GM12878 (cell line): ENCODE measurements at regions not wholly inside any gene's neighbourhood (a gene's known extent, or its start where the extent isn't known, plus 50 kb on each side); places are given as distances from the start of the nearest gene placed in this dataset.

ENCODE experiments used
- ATAC-seq: fragments of 200-7000 bp; cut with Tn5 transposase; 3 replicates; pipeline ENCODE4 v1.9.1; 2020; ENCODE audit warnings: mild to moderate bottlenecking, moderate library complexity
- BruUV-seq: library from RNA; stranded (reverse); fragments of 400-500 nt; replicated peaks from 2 replicates; lab custom pipeline; 2021; lab: Mats Ljungman, UMichigan
- CTCF ChIA-PET: fragments of 300-600 bp; sonication (Branson Sonifier 250); formaldehyde crosslinking; extraction: SDS; loops from one replicate; lab custom pipeline; 2021; ENCODE audit warnings: inconsistent platforms; lab: Yijun Ruan, JAX
- POLR2A ChIA-PET: fragments of 350-600 bp; formaldehyde crosslinking; extraction: SDS; loops from one replicate; lab custom pipeline; 2021; ENCODE audit warnings: inconsistent platforms; lab: Charles Lee
- RAD21 ChIA-PET: fragments of 300-600 bp; sonication (Branson Sonifier 250); formaldehyde crosslinking; loops from one replicate; lab custom pipeline; 2023; ENCODE audit warnings: antibody characterized with exemption; ENCODE audit not compliant: unreplicated experiment; lab: Charles Lee
- SMC1A ChIA-PET: fragments of 300-600 bp; sonication (Branson Sonifier 250); formaldehyde crosslinking; loops from one replicate; lab custom pipeline; 2023; ENCODE audit not compliant: unreplicated experiment, uncharacterized antibody; lab: Charles Lee
- DNase-seq: peaks from one replicate; pipeline ENCODE4 v3.0.0-alpha.2; 2011; ENCODE audit warnings: low read depth, low spot score
- FAIRE-seq: peaks from 3 replicates; lab custom pipeline; 2011; peaks lifted over from hg19 to GRCh38; lab: Jason Lieb, UNC
- H2AFZ ChIP-seq: 2 replicates; pipeline ENCODE4 v1.6.0; 2011; ENCODE audit warnings: low read depth, low read length, control low read depth; ENCODE audit not compliant: control insufficient read depth
- H3K27ac ChIP-seq: 2 replicates; pipeline ENCODE4 v1.5.1; 2011; ENCODE audit warnings: control low read depth; ENCODE audit not compliant: control insufficient read depth, insufficient read depth
- H3K27me3 ChIP-seq, 2 experiments: replicated peaks in 1 of 2; 2 replicates each; pipeline versions ENCODE4 v1.6.0 to v1.6.1; 2011; ENCODE audit warnings: low read length in 1 of 2; ENCODE audit not compliant: control insufficient read depth in 2 of 2, insufficient read depth in 2 of 2
- H3K36me3 ChIP-seq, 2 experiments: 2 replicates each; pipeline ENCODE4 v1.5.1; 2011; ENCODE audit warnings: low read length in 1 of 2; ENCODE audit not compliant: control insufficient read depth in 2 of 2, insufficient read depth in 2 of 2
- H3K4me1 ChIP-seq: 2 replicates; pipeline ENCODE4 v1.6.1; 2011; ENCODE audit warnings: mild to moderate bottlenecking, low read length, moderate library complexity, mixed read lengths; ENCODE audit not compliant: control insufficient read depth, insufficient read depth
- H3K4me2 ChIP-seq: 2 replicates; pipeline ENCODE4 v1.6.0; 2011; ENCODE audit warnings: control low read depth; ENCODE audit not compliant: control insufficient read depth, insufficient read depth
- H3K4me3 ChIP-seq: fragments of 200-600 bp; sonication (generic); 2 replicates; pipeline ENCODE4 v1.5.1; 2016
- H3K79me2 ChIP-seq: 2 replicates; pipeline ENCODE4 v1.6.0; 2011; ENCODE audit warnings: low read length; ENCODE audit not compliant: control insufficient read depth, insufficient read depth
- H3K9ac ChIP-seq: 2 replicates; pipeline ENCODE4 v1.8.0; 2011; ENCODE audit warnings: low read length, control low read depth, mixed read lengths; ENCODE audit not compliant: control insufficient read depth, insufficient read depth
- H3K9me3 ChIP-seq: replicated peaks from 3 replicates; pipeline ENCODE4 v1.5.1; 2011; ENCODE audit warnings: mild to moderate bottlenecking, low read length; ENCODE audit not compliant: control insufficient read depth, insufficient read depth
- H4K20me1 ChIP-seq: 2 replicates; pipeline ENCODE4 v1.6.0; 2011; ENCODE audit not compliant: control insufficient read depth, insufficient read depth
- CUX1 ChIP-seq: IDR thresholded peaks from 2 replicates; pipeline ENCODE4 v1.6.1; 2012; ENCODE audit warnings: improper control_type of control experiment, low read depth, low read length; ENCODE audit not compliant: insufficient replicate concordance
- PAX5 ChIP-seq: IDR thresholded peaks from 2 replicates; pipeline ENCODE4 v1.6.1; 2011; ENCODE audit warnings: low read depth, low read length, borderline replicate concordance
- SKIL ChIP-seq: fragments of 450-650 bp; IDR thresholded peaks from 2 replicates; pipeline ENCODE4 v1.6.1; 2017; ENCODE audit warnings: mild to moderate bottlenecking, low read depth, inconsistent platforms; ENCODE audit not compliant: poor library complexity, severe bottlenecking
- SMAD5 ChIP-seq: IDR thresholded peaks from 2 replicates; pipeline ENCODE4 v1.6.1; 2016; ENCODE audit warnings: antibody characterized with exemption, low read depth
- SMC3 ChIP-seq: IDR thresholded peaks from 2 replicates; pipeline ENCODE4 v1.6.1; 2011; ENCODE audit warnings: low read length, improper control_type of control experiment, borderline replicate concordance
- ZBTB33 ChIP-seq: fragments of 450-650 bp; IDR thresholded peaks from 2 replicates; pipeline ENCODE4 v1.6.1; 2017; ENCODE audit warnings: mild to moderate bottlenecking
- ZBTB40 ChIP-seq: fragments of 450-650 bp; IDR thresholded peaks from 2 replicates; pipeline ENCODE4 v1.6.1; 2016; ENCODE audit warnings: mild to moderate bottlenecking, moderate library complexity, borderline replicate concordance
- ZNF217 ChIP-seq: fragments of 450-650 bp; IDR thresholded peaks from 2 replicates; pipeline ENCODE4 v1.6.1; 2017; ENCODE audit warnings: antibody characterized with exemption, mild to moderate bottlenecking
- ZZZ3 ChIP-seq: IDR thresholded peaks from 2 replicates; pipeline ENCODE4 v1.6.1; 2011; ENCODE audit warnings: low read depth; ENCODE audit not compliant: control insufficient read depth, insufficient read length
- WGBS: methylation state at CpG from one replicate; pipeline ENCODE4 v1.1.6; 2016; ENCODE audit warnings: low lambda C conversion rate; ENCODE audit not compliant: insufficient replicate concordance, insufficient coverage; ENCODE audit errors: missing lambda C conversion rate; 5-methylcytosine and 5-hydroxymethylcytosine counted together
- in situ Hi-C: fragments of 300-500 bp; cut with MboI; formaldehyde crosslinking; loops from 9 replicates; pipeline ENCODE4 v1.14.3; 2018; ENCODE audit warnings: mixed read lengths
- intact Hi-C: fragments of 100-400 bp; cut with micrococcal nuclease; formaldehyde crosslinking; loops from one replicate; pipeline ENCODE4 v1.14.2; 2022; ENCODE audit not compliant: unreplicated experiment

- no peak for TF ChIP-seq SKIL
- no peak for TF ChIP-seq ZNF217
- no peak for TF ChIP-seq SMAD5
These were observed 220.1 kb downstream of the IRS1 start (continued) for GRCh38 chr2:226579519-226579918.

DNA sequence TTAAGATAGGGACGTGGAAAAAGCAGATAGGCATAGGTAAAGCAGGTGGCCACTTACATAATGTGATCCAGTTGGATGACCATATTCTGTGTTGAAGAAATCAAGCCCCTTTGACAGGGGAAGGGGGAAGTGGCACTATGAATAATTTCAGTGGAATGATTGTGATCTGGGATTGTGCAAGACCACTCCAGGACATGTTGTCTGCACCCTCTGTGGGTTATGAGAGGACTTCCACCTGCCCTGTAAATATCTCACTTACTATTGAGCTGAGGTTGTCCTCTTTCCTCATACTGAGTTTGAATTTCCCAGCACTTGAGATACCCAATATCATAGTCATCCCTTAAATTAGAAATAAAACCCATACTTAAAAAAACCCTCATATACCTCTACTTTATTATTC lies 220.7 kb downstream of the IRS1 start:
- in situ Hi-C loops (no loop called here), intact Hi-C loops (no loop called here)
- Histone ChIP-seq H3K9me3 (no peaks in the 10 kb centered on the region), H3K4me3 (no peak overlapping the region), H3K27me3 (no peaks in the 10 kb centered on the region; a peak in 1 of 4 replicates), H2AFZ (no peak overlapping the region), H3K4me1 (no peaks in the 10 kb centered on the region), H3K79me2 (no peaks in the 10 kb centered on the region), H3K4me2 (no peak overlapping the region), H3K27ac (no peak overlapping the region), H3K36me3 (no peaks in the 10 kb centered on the region), H4K20me1 (no peaks in the 10 kb centered on the region), H3K9ac (no peak overlapping the region)
- ChIA-PET RAD21 (no interaction called here), POLR2A (no interaction called here), SMC1A (interaction anchor here (1.2 kb wide), 1 partner anchor 11 kb away, joined by 3 read pairs; no protein-coding TSS in a partner anchor), CTCF (no interaction called here)
- ATAC-seq (no peak), DNase-seq (no peak), FAIRE-seq (no peak)
- BruUV-seq: no TSS peak
- WGBS: 0% methylated on average over 1 of the region's 1 CpG
- TF ChIP-seq CUX1 (no peak), SMC3 (no peak), ZZZ3 (no peak), ZBTB33 (no peak), PAX5 (no peak), ZBTB40 (no peak)
